SH-SY5Y (cell line): ENCODE measurements at regions not wholly inside any gene's neighbourhood (a gene's known extent, or its start where the extent isn't known, plus 50 kb on each side); places are given as distances from the start of the nearest gene placed in this dataset.

Experiments used
- GATA2 ChIP-seq: IDR thresholded peaks from 2 replicates; pipeline ENCODE4 v1.6.1; 2011; ENCODE audit warnings: mild to moderate bottlenecking, low read depth, low read length
- GATA3 ChIP-seq: IDR thresholded peaks from 2 replicates; pipeline ENCODE4 v1.6.1; 2011; ENCODE audit warnings: low read depth, mild to moderate bottlenecking, low read length, moderate library complexity

DNA sequence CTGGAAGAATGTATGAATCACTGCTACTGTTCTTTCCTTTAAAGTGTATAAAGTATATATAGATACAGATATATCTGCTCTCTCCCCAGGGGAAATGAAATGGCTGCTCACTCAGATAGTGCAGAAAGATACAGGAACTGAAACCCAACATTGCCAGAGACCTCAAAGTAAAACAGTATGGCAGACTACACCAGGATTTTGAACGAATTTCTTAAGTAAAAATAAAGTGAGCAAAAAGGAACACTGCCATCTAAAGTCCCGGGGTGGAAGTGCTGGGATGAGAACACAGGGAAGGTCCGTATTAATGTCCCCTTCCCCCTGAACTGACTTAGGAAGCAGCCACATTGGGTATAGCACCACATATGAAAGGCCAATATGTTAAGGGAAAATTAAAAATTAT, 93.4 kb downstream of the TMA16 start:
- no peak for TF ChIP-seq GATA2
- TF ChIP-seq GATA3 = no peak
